HEK293T (cell line): ENCODE measurements at regions not wholly inside any gene's neighbourhood (a gene's known extent, or its start where the extent isn't known, plus 50 kb on each side); places are given as distances from the start of the nearest gene placed in this dataset.

Experiments
- ARNT ChIP-seq: fragments of 450-650 bp; IDR thresholded peaks from 2 replicates; pipeline ENCODE4 v1.6.1; 2017; ENCODE audit warnings: mild to moderate bottlenecking
- BHLHE40 ChIP-seq: fragments of 450-650 bp; IDR thresholded peaks from 2 replicates; pipeline ENCODE4 v1.6.1; 2016; ENCODE audit warnings: mild to moderate bottlenecking, moderate library complexity, borderline replicate concordance
- CTBP1 ChIP-seq: fragments of 450-650 bp; IDR thresholded peaks from 2 replicates; pipeline ENCODE4 v1.6.1; 2016; ENCODE audit warnings: borderline replicate concordance
- ELF4 ChIP-seq: fragments of 450-650 bp; IDR thresholded peaks from 2 replicates; pipeline ENCODE4 v1.6.1; 2017; ENCODE audit warnings: antibody characterized with exemption
- FOXA1 ChIP-seq: fragments of 450-650 bp; IDR thresholded peaks from 2 replicates; pipeline ENCODE4 v1.6.1; 2016; ENCODE audit warnings: mild to moderate bottlenecking
- FOXK2 ChIP-seq: fragments of 450-650 bp; IDR thresholded peaks from 2 replicates; pipeline ENCODE4 v1.6.1; 2016; ENCODE audit warnings: mild to moderate bottlenecking
- FOXM1 ChIP-seq: fragments of 450-650 bp; IDR thresholded peaks from 2 replicates; pipeline ENCODE4 v1.6.1; 2017; ENCODE audit warnings: mild to moderate bottlenecking, borderline replicate concordance
- HDGF ChIP-seq: fragments of 450-650 bp; IDR thresholded peaks from 2 replicates; pipeline ENCODE4 v1.6.1; 2017; ENCODE audit warnings: antibody characterized with exemption, borderline replicate concordance
- L3MBTL2 ChIP-seq: fragments of 450-650 bp; conservative IDR thresholded peaks from 2 replicates; pipeline ENCODE4 v1.6.1; 2016; ENCODE audit warnings: mild to moderate bottlenecking
- LEF1 ChIP-seq: fragments of 450-650 bp; IDR thresholded peaks from 2 replicates; pipeline ENCODE4 v1.6.1; 2017; ENCODE audit warnings: mild to moderate bottlenecking, borderline replicate concordance
- SP1 ChIP-seq: fragments of 450-650 bp; IDR thresholded peaks from 2 replicates; pipeline ENCODE4 v1.6.1; 2017
- SUZ12 ChIP-seq: fragments of 450-650 bp; IDR thresholded peaks from 2 replicates; pipeline ENCODE4 v1.6.1; 2016; ENCODE audit warnings: mild to moderate bottlenecking
- TARDBP ChIP-seq: fragments of 450-650 bp; IDR thresholded peaks from 2 replicates; pipeline ENCODE4 v1.6.1; 2016
- ZNF384 ChIP-seq: fragments of 450-650 bp; IDR thresholded peaks from 2 replicates; pipeline ENCODE4 v1.6.1; 2016

DNA sequence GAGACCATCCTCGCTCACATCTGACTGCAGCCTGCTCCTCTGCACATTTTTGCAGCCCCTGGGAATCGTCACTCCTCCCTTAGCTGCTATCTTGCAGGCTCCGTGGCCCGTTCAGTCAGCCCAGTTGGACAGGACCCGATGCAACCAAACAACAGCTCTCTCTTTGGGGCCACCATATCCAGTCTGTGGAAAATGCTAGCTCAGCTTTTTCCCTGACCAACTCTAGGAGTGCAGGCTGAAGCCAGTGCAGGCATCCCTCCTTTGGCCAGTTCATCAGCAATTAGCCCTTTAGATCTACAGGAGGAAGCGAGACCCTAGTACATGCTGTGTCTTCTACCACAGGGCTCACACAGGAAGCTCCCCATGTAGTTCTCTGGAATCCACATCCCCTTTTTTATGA lies 182.1 kb downstream of the HS3ST3A1 start:
- TF ChIP-seq BHLHE40 (no peak), FOXM1 (no peak), SP1 (no peak), HDGF (no peak), ZNF384 (no peak), SUZ12 (no peak), TARDBP (no peak), LEF1 (no peak), ELF4 (no peak), FOXK2 (no peak), FOXA1 (no peak), L3MBTL2 (no peak), CTBP1 (no peak), ARNT (no peak)
